ENCODE measurements at regions not wholly inside any gene's neighbourhood (a gene's known extent, or its start where the extent isn't known, plus 50 kb on each side); places are given as distances from the start of the nearest gene placed in this dataset.
A peak's percentile ranks its signal among the peaks of the same experiment; 100 is the strongest.
"Not testable (repeated sequence)": the region's sequence is repeated elsewhere in the genome, so short reads cannot be mapped to it uniquely, and the experiment has no call there.

DNA sequence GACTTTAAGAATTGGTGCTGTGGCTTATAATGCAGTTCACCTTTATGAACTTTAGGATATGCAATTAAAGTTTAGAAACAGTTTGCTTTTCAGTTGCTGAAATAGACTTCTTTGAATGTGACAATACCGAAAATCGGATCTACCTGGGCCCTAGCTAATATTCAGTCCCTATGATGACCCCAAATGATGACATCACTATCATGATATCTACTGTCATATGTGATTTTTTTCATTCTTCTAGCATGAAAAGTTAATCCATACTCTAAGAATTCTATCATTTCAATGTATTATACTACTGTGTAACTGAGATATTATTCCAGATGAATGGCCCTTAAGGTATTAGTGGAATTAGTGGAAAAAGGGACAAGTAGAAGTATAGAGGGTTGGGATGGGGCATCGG is 487.2 kb upstream of the TUSC1 start:
- no peak for DNase-seq (ENCODE audit: low read depth)

DNA sequence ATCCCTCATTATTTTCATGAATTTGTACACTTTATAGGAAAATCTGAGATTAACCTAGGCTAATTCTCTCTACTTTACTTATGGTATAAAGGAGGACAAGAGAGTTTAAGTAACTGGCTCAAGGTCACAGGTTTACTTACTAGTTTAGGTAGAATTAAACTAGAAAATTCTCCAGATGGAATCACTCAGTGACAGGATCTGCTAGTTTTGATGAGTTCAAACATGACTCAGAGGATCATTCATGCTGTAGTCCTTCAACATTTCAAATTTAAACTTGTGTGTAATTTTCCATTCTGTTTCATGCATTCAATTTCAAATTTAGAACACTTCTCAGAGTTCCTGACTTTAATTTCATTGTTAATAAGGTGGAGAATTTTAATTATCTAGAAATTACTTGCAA is 485.7 kb upstream of the TUSC1 start:
- DNase-seq (ENCODE audit: low read depth): no peak

DNA sequence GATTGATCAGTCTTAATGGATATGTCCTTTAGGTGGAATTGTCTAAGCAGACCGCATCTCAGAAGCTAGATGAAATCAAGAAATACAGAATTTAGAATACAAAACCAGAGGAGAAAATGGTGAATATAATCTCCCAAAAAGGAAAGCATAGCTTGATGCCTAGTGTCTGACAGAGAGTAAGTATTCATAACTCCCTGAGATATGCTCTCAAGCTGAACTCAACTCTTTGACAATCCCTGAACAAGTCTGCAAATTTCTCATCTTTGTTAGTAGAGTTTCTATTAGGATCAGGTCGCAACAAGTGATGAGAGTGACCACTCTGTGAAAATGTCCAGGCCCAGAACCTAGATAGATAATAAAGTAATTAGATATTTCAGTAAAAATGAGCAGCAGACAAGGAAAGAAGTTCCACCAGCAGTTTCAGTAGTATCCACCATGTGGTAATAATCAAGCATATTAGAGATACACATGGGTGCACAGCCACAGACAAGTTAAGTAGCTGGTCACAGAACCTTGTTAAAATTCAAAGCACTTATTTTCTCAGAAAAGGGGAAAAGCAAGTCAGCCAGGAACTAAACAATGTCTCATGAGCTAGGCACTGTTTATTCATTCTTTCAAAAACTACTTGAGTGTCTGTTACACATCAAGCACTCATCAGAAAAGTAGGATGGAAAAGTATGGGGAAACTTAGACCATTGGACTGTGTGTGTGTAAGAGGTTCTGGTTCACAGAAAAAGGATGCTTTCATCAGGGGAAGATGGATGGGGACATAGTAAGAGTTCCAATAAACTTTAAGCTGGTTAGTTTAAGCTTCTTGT is 481.5 kb upstream of the TUSC1 start:
- DNase-seq (ENCODE audit: low read depth): no peak

DNA sequence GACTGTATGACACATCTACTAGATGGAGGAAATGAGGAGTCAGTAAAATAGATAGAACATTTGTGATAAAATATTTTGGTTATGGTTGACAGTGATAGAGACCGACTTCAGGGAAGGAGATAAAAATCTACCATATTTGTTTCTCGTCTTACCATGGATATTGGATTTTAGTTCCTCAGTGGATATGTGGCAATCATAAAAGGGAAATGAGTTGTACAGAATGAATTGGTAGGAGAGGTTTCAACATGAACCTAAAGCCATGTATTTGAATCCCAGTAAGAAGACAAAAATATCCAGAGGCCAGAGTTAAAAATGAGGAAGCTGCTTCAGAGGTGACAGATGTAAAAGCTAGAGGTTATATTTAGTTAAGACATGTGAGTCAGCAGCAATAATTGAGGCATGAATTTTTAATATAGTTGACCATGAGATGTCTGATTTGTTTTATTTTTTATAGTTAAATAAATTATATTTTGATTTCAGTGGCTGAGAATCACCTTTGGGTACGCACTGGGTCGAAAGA is 480.4 kb upstream of the TUSC1 start:
- peak; percentile 15 for DNase-seq (ENCODE audit: low read depth)

DNA sequence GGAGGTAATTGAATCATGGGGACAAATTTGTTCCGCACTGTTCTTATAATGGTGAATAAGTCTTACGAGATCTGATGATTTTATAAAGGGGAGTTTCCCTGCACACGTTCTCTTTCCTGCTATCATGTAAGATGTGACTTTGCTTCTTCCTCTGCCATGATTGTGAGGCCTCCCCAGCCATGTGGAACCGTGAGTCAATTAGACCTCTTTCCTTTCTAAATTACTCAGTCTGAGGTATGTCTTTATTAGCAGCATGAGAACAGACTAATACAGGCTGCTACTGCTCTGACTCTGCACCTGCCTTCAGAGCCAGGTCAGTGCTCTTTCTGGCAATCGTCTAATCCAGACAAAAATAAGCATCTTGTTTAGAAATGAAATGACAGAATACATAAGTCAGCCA is 479.2 kb upstream of the TUSC1 start:
- no peak for DNase-seq (ENCODE audit: low read depth)

DNA sequence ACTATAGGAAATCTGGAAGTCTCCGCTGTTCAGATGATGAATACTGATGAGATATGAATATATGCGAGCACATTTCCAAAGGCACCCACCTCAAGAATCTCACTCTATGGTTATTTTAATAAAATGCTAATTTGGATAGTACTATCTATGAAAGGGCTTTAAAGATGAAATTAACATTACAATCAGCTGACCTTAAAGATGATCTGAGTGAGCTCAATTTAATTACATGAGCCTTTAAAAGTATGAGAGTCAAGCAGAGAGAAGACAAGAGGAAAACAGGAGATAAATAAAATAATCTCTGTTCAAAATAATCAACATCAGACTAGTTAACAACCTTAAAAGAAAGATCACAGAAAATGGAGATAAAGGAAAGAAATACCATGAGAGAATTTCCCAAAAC is 474.1 kb upstream of the TUSC1 start:
- no peak for DNase-seq (ENCODE audit: low read depth)

DNA sequence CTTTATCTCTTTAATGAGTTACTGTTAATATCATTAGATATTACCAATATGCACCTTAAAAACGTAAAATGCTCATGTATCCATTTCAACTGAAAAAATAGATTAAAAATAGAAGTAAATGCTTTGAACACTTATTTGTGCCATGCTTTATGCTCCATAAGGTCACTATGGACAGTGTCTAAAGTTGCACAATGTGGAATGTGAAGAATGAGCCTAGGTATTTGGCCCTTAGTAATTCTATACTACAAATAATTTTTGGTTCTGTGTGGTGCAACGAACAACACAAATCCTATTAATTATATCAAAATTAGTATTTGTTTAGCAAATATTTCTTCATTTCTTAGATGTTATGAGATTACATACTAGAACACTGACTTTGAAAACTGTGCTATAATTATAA is 469.9 kb upstream of the TUSC1 start:
- DNase-seq (ENCODE audit: low read depth): no peak

DNA sequence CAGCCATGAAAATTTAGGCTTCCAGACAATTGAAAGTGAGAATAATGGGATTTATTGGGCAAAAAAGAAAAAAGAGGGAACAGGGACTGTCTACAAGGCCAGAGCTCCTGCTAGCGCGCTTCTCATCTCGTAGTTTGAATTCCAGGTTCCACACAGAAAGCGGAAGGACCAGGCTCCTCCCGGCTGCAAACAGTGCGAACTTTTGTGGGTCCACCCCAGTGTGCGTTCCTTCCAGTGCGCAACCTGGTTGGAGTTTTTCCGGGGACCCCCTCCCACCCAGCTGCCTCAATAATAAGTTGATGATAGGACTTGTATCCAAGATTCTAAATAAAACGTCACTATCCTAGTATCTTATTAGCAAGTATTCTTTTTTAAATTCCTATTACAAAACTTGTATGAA is 467.7 kb upstream of the TUSC1 start:
- no peak for DNase-seq (ENCODE audit: low read depth)

DNA sequence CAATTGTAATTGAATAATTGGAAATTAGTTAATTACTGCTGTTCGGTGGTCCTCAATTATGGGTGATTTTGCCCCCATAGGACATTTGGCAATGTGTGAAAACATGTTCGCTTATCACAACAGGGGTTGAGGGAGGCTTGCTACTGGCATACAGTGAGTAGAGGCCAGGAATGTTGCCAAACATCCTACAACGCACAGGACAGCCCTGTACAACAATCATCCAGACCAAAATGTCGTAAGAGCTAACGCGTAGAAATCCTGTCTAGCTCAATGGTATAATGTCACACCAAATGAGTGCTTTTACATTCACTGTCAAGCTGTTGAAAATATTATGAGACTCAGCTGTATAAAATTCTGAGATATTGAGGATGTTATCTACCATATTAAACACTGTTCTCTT is 464.4 kb upstream of the TUSC1 start:
- no peak for DNase-seq (ENCODE audit: low read depth)

DNA sequence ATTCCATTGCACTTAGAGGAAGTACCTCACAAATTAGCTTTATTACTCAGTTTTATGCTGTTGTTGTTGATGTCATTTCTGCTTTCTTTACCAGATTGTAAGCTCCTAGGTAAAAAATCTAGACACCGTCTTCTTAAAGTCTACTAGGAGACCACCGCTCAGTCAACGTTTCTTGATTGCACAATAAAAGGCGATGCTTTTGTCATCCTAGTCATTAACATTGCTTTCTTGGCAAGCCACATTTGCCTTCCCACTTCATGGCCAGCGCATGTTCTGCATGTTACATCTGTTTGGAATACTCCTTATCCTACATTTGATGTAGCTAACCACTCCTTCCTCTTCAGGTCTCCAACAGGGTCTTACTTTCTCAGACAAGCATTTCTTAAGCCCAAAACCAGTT is 464.0 kb upstream of the TUSC1 start:
- DNase-seq (ENCODE audit: low read depth): no peak

DNA sequence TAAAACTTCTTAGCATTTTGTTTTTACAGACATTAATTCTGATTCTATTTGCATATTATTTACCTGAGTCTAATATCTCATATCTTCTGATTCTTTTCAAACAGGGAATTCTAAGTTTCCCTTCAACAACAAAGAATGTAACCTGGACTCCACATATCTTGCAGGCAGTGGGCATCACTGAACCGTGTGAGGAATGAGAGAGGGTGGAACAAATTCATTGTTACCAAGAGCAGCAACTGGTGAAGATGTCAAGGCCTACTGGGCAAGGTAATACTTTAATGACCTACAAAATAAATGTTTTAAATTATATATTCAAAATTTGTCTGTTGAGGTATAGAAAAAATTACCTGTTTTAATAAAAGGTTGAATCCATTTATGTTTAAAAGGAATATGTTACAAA is 455.3 kb upstream of the TUSC1 start:
- no peak for DNase-seq (ENCODE audit: low read depth)

DNA sequence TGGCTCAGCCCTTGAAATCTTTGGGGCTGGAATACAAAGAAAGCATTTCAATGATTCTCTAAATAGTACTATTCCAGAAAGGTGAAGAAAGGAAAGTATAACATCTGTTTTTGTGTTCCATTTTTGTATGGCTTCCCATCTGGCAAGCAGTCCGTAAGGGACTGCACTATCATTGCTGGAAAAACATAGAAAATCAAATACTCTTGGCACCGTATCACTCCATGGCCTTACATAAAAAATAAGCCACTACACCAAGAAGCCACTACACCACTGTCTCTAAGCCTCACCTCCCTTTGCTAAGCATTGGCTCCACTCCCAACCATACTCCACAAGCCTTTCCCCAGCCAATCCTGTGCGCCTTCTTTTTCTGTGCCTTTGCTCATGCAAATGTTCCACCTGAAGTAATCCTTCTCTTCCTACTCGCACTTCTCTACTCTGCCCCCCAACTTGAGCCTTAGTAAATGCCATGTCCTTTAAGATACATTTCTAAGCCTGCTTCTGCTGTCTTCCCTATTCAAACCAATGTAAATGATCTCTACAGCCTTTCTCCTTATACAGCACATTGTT is 454.6 kb upstream of the TUSC1 start:
- no peak for DNase-seq (ENCODE audit: low read depth)

DNA sequence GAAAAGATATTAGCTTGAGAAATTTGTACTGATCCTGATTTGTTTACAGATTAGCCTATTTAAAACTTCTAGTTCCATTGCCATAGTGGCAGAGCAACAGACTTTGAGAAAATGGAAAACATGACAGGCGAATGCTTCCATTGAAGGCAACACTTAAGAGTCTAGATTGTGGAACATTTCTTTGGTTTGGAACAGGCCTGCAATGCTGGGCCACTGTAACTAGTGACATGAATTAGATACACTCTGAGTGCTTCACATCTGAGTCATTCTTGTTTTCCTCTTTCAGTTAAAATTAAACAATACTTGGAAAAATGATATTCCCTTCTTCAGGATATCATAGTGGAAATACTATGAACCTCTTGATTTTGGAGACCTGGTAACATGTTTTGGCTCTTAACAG is 453.6 kb upstream of the TUSC1 start:
- peak; percentile 12 for DNase-seq (ENCODE audit: low read depth)

DNA sequence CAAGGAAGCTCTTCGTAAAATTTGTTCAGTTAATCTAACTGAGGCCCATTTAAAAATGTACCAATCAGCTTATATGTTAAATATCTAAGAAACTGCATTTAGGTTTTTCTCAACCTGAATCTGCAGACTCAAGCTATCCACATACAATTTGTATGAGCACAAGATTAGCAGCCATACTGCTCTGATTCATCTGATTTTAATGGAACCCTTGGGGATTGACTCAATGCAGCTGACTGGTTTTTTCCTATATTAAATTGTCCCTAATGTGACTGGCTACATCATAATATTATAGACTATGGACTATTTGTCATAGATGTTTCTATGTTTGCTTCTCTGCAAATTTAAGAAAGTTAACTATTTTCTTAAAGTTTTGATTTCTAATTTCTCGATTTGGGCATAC is 451.0 kb upstream of the TUSC1 start:
- no peak for DNase-seq (ENCODE audit: low read depth)

DNA sequence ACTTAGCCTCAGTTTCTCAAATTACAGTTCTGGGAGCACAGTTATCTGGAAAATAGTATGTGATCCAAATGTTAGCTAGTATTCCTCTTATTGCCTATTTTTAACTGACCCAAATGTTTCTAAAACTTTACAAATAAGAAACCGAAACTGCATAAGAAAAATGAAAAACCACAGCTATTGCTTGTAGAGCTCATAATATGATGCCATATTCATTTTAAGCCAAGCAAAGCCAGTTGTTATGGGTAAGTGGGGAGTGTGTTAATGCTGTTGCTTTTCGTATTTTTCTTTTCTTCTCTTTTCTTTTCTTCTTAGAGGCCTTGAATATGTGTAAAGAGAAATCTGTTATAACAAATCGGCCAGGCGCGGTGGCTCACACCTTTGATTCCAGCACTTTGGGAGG is 447.4 kb upstream of the TUSC1 start:
- no peak for DNase-seq (ENCODE audit: low read depth)

DNA sequence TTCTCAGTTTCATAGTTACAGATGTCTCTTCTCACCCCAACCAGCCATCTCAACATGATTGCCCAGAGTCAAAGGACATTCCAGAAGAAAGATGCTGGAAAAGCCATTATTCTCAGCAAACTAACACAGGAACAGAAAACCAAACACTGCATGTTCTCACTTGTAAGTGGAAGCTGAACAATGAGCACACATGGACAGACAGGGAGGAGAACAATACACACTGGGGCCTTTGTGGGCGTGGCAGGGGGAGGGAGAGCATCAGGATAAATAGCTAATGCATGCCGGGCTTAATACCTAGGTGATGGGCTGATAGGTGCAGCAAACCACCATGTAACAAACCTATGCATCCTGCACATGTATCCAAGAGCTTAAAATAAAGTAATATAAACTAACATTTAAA is 437.8 kb upstream of the TUSC1 start:
- DNase-seq (ENCODE audit: low read depth): not testable (repeated sequence)

DNA sequence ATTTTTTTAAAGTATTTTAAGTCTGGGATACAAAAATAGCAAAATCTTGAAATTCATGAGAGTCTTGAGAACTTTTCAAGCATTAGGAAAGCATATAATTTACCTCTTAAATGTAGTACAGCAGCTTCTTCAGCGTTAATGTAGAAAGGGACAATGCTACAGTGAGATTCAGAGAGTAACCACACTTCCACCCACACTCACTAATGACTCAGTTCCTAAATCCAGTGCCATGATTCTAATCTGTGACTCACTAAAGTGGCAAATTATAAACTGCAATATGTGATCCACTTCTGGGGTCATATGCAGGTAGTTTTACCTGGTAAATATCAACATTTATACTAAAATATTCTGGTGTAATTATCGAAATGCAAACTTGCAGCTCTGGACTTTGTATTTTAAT is 434.5 kb upstream of the TUSC1 start:
- DNase-seq (ENCODE audit: low read depth): peak; percentile 11

DNA sequence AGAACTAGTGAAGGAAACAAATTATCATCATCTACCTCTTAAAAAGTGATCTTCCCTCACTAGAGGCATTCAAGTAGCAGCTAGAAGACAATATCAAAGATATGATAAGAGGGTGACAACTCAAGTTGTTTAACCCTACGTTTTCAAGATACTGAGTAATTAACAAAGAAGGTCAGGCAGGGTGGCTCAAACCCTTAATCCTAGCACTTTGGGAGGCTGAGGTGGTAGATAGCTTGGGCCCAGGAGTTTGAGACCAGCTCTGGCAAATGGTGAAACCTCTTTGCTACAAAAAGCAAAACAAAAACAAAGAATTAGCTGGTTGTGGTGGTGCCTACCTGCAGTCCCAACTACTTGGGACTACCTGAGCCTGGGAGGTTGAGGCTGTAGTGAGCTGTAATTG is 408.2 kb upstream of the TUSC1 start:
- DNase-seq (ENCODE audit: low read depth): no peak

DNA sequence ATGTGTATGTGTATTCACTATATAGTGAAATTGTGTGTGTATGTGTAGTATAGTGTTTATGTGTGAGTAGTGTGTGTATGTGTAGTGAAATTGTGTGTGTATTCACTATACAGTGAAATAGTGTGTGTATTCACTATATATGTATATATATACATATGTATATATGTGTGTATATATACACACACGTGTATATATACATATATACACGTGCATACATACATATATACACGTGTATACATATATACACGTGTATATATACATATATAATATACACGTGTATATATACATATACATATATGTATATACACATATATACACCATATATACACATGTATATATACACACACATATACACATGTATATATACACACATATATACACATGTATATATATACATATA is 403.6 kb upstream of the TUSC1 start:
- DNase-seq (ENCODE audit: low read depth): no peak

DNA sequence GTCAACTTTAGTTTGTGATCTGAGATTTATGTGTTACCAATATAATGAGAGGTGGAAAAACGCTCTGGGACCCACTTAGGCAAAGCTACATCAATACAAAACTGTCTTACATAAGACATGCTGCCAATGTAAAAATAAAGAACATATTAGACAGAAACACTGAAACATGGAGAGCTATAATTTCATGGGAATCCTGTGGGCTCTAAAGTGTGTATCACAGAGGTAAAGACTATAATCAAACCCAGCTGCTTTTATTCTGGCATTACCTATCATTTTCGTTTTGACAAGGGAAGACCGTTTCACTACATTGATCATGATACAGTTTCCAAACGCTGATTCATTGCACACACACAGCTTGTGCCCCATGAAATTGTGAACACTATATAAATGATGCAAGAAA is 400.5 kb upstream of the TUSC1 start:
- DNase-seq (ENCODE audit: low read depth): no peak

DNA sequence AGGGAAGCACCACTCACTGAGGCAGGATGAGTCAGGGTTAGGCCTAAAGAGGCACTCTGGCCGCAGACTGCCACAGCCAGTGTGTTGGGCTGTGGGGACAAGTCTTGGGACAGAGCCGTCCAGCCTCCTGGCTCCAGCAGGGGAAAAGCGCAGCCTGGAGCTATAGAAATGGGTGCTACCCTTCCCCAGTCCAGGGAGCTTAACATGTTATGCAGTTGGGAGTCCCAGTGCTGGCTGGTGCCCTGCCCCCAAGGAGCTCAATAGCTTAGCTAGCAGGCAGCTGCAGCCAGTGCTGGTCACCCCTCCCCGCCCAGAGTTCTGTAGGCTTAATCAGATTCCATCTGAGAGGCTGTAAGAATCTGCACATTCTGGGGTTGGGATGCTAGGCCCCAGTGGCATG is 399.6 kb upstream of the TUSC1 start:
- no peak for DNase-seq (ENCODE audit: low read depth)

DNA sequence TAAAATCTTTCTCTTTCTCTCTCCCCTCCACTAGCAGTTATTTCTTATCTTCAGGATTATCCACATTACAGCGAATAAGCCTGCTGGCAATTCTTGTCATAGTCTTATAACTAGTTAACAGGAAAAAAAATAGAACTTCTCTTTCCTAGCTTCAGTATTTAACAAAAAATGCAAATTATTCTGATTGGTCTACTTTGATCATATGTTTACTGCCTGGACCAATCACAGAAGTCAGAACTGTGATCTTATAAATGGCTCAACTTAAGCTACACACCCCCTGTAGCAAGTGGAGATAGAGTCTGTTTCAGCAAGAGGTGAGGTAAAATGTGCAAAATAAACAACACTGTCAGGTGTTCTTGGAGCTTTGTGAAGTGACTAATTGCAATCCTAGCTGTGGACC is 389.4 kb upstream of the TUSC1 start:
- DNase-seq (ENCODE audit: low read depth): no peak

DNA sequence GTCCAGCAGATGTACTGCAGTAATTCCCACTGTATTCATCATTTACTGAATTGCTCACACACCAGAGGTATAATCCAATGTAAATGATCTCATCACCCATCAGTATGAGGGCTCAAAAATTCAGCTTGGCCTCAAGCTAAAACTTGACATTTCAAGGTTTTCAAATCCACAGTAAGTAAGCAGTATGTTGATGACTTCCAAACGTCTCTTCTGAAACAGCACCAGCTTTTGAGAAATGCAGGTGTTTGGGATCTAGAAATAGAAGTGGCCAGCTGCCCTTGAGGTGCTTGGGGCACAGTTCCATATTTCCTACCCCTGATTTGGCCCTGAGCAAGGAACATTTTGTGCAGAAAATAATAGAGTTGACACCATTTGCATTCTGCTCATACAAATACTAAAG is 388.0 kb upstream of the TUSC1 start:
- DNase-seq (ENCODE audit: low read depth): no peak
